ENCODE measurements at regions not wholly inside any gene's neighbourhood (a gene's known extent, or its start where the extent isn't known, plus 50 kb on each side); places are given as distances from the start of the nearest gene placed in this dataset.
"Not testable (repeated sequence)": the region's sequence is repeated elsewhere in the genome, so short reads cannot be mapped to it uniquely, and the experiment has no call there.

DNA sequence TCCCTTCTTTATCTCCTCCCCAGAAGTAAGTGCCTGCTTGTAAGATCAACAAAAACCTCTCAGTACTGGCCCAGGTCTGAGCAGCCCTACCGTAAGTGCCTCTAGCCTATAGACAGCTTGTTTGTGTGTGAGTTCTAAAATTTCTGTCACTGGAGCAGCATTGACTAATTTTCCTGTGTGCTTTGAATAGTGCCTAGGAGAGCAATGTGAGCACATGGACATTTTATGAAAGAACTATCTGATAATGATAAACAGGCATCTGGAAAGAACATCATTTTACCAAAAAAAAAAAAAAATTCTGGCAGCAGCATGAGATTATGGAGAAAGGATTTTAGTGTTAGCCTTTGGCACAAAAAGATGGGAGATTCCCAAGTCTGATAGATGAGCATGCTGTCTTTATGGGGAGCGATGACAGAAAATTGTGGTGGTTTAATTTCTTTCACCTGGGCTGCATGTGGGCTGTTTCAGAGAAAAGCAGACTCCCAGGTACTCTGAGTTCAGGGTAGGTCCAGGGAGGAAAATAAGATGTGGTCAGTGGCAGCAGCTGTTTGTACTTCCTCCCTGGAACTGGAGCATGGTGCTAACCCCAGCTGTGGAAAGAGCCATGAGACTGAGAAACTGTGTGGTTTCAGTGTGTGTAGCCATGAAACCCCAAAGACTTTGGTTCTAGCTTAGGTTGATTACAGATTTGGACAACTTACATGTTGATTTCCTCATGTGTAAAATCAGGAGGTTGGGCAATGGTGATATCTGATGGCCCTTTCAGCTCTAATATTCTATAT lies 419.9 kb downstream of the NTRK2 start:
- TF ChIP-seq, protein P1, sequence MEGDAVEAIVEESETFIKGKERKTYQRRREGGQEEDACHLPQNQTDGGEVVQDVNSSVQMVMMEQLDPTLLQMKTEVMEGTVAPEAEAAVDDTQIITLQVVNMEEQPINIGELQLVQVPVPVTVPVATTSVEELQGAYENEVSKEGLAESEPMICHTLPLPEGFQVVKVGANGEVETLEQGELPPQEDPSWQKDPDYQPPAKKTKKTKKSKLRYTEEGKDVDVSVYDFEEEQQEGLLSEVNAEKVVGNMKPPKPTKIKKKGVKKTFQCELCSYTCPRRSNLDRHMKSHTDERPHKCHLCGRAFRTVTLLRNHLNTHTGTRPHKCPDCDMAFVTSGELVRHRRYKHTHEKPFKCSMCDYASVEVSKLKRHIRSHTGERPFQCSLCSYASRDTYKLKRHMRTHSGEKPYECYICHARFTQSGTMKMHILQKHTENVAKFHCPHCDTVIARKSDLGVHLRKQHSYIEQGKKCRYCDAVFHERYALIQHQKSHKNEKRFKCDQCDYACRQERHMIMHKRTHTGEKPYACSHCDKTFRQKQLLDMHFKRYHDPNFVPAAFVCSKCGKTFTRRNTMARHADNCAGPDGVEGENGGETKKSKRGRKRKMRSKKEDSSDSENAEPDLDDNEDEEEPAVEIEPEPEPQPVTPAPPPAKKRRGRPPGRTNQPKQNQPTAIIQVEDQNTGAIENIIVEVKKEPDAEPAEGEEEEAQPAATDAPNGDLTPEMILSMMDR (IDR thresholded peaks at IDR 0.05; ENCODE audit: low read depth, low read length), result no peak
- no peak overlapping the region for H3K4me3 ChIP-seq (replicated peaks in 1 of 2; ENCODE audit: low read depth in 2 of 2, low read length in 2 of 2)
- DNase-seq (ENCODE audit: low read depth in 2 of 2), result no peak

DNA sequence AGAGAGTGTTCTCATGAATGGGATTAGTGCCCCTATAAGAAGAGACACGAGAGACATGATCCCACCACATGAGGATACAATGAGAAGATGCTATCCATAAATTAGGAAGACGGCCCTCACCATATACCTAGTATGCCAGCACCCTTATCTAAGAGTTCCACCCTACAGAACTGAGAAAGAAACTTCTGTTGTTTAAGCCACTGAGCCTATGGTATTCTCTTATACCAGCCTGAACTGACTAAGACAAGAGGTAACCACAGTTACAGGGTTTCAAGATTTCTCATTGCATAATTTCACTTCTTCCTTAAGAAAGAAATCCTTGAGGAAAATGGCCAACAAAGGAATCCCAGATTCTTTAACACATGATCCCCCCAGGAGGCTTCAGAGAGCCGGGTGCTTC lies 412.4 kb downstream of the NTRK2 start:
- no peak overlapping the region for H3K4me3 ChIP-seq (replicated peaks in 1 of 2; ENCODE audit: low read depth in 2 of 2, low read length in 2 of 2)
- TF ChIP-seq, protein P1 (IDR thresholded peaks at IDR 0.05; ENCODE audit: low read depth, low read length), result no peak
- DNase-seq (ENCODE audit: low read depth in 2 of 2), result no peak

DNA sequence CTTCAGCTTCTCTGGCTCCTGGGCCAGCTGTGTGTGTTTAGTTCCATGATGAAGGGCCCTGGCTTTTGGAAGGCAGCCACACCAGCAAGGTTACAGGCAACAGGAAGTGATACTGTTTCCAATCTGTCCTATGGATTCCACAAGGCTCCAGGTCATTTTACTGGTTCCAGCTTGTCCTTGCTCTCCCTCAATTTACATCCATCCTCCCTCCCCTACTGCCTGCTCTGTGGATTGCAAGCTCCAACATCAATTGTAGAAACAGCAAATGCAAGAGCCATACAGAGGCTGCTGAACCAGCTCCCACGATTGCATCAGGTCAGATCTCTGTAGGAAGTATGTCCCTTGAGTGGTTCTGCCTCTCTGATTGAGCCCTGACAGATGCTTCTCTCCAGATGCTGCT lies 409.8 kb downstream of the NTRK2 start:
- no peak for DNase-seq (ENCODE audit: low read depth in 2 of 2)
- H3K4me3 ChIP-seq (replicated peaks in 1 of 2; ENCODE audit: low read depth in 2 of 2, low read length in 2 of 2), result no peak overlapping the region
- TF ChIP-seq, protein P1 (IDR thresholded peaks at IDR 0.05; ENCODE audit: low read depth, low read length), result no peak

DNA sequence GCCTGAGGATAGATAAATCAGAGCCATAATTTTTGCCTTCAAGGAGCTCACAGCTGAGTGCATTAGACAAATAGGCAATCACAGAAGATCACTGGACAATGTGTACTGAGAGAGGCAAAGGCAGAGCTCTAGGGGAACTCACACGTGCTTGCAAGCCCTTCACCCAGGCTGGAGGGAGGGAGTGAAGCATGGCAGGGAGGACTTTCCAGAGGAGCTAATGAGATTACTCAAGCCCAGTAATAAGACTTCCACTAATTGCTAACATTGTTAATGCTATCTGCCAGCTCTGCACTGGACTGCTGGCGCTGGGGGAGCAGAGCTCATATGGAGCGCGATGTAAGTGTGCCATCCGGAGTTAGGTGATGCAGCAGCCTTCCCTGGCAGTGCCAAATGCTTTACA lies 408.4 kb downstream of the NTRK2 start:
- no peak for DNase-seq (ENCODE audit: low read depth in 2 of 2)
- TF ChIP-seq, protein P1 (IDR thresholded peaks at IDR 0.05; ENCODE audit: low read depth, low read length), result no peak
- no peak overlapping the region for H3K4me3 ChIP-seq (replicated peaks in 1 of 2; ENCODE audit: low read depth in 2 of 2, low read length in 2 of 2)

- DNase-seq (ENCODE audit: low read depth in 2 of 2); H3K4me3 ChIP-seq (replicated peaks in 1 of 2; ENCODE audit: low read depth in 2 of 2, low read length in 2 of 2): not testable (repeated sequence)
Measured at GRCh38 chr9:85077146-85077545, 407.6 kb downstream of the NTRK2 start.

Measured in cardiac fibroblast (primary cell).